Chondrocyte (in vitro differentiated cells): ENCODE measurements at regions not wholly inside any gene's neighbourhood (a gene's known extent, or its start where the extent isn't known, plus 50 kb on each side); places are given as distances from the start of the nearest gene placed in this dataset.
"Not testable (repeated sequence)": the region's sequence is repeated elsewhere in the genome, so short reads cannot be mapped to it uniquely, and the experiment has no call there.

Experiments
- DNase-seq: peaks from one replicate; pipeline ENCODE4 v3.0.0; 2021; ENCODE audit warnings: mixed read lengths, low spot score
- H3K27ac Mint-ChIP-seq: one replicate; pipeline ENCODE4 v1.8.0; 2021; ENCODE audit warnings: mild to moderate bottlenecking, moderate library complexity, mixed read lengths; ENCODE audit not compliant: unreplicated experiment
- H3K27me3 Mint-ChIP-seq: 2 replicates; pipeline ENCODE4 v1.8.0; 2021; ENCODE audit warnings: low read depth, mixed read lengths
- H3K36me3 Mint-ChIP-seq: 2 replicates; pipeline ENCODE4 v1.8.0; 2021; ENCODE audit warnings: low read depth, mixed read lengths
- H3K4me1 Mint-ChIP-seq: 2 replicates; pipeline ENCODE4 v1.8.0; 2021; ENCODE audit warnings: low read depth, mild to moderate bottlenecking, mixed read lengths
- H3K4me3 Mint-ChIP-seq: one replicate; pipeline ENCODE4 v1.8.0; 2021; ENCODE audit warnings: mild to moderate bottlenecking, moderate library complexity, mixed read lengths; ENCODE audit not compliant: unreplicated experiment
- H3K9me3 Mint-ChIP-seq: 2 replicates; pipeline ENCODE4 v1.8.0; 2021; ENCODE audit warnings: low read depth, mixed read lengths
- CTCF ChIP-seq: fragments of 200-600 bp; sonication (generic); IDR thresholded peaks from 2 replicates; pipeline ENCODE4 v1.5.0; 2021; ENCODE audit warnings: antibody characterized with exemption, mild to moderate bottlenecking, moderate library complexity

- Mint-ChIP-seq H3K27ac (peak overlapping the region; percentile 89), H3K36me3 (peaks cover 3% of the 10 kb centered on the region), H3K4me3 (no peak overlapping the region), H3K4me1 (peaks cover 53% of the 10 kb centered on the region), H3K9me3 (peaks cover 13% of the 10 kb centered on the region), H3K27me3 (no peaks in the 10 kb centered on the region)
- DNase-seq: no peak
- no peak for TF ChIP-seq CTCF
Observed at GRCh38 chr12:58419905-58420304, 478.5 kb downstream of the ATP23 start.

GRCh38 chr12:58420503-58420902 lies 479.1 kb downstream of the ATP23 start:
- no peak for DNase-seq
- H3K27me3 Mint-ChIP-seq: no peaks in the 10 kb centered on the region
- no peak overlapping the region for H3K4me3 Mint-ChIP-seq
- no peak for TF ChIP-seq CTCF
- peaks cover 13% of the 10 kb centered on the region for H3K9me3 Mint-ChIP-seq
- H3K36me3 Mint-ChIP-seq: peaks cover 3% of the 10 kb centered on the region
- peak overlapping the region; percentile 89 for H3K27ac Mint-ChIP-seq
- H3K4me1 Mint-ChIP-seq: peaks cover 58% of the 10 kb centered on the region

GRCh38 chr12:58421990-58422389 lies 480.6 kb downstream of the ATP23 start:
- no peak for TF ChIP-seq CTCF
- Mint-ChIP-seq H3K4me1 (peaks cover 55% of the 10 kb centered on the region), H3K36me3 (peaks cover 7% of the 10 kb centered on the region), H3K9me3 (peaks cover 16% of the 10 kb centered on the region), H3K27ac (no peak overlapping the region), H3K4me3 (no peak overlapping the region), H3K27me3 (no peaks in the 10 kb centered on the region)
- no peak for DNase-seq

GRCh38 chr12:58424735-58425392 lies 483.5 kb downstream of the ATP23 start:
- Mint-ChIP-seq H3K4me3 (peak overlapping the region; percentile 1), H3K27me3 (no peaks in the 10 kb centered on the region), H3K4me1 (peaks cover 43% of the 10 kb centered on the region), H3K9me3 (peaks cover 41% of the 10 kb centered on the region), H3K36me3 (peaks cover 24% of the 10 kb centered on the region), H3K27ac (peak overlapping the region; percentile 94)
- TF ChIP-seq CTCF: no peak
- no peak for DNase-seq

- H3K4me1 Mint-ChIP-seq: peaks cover 34% of the 10 kb centered on the region
- peaks cover 24% of the 10 kb centered on the region for H3K36me3 Mint-ChIP-seq
- no peaks in the 10 kb centered on the region for H3K27me3 Mint-ChIP-seq
- peaks cover 44% of the 10 kb centered on the region for H3K9me3 Mint-ChIP-seq
- DNase-seq: no peak
- peak overlapping the region; percentile 58 for H3K4me3 Mint-ChIP-seq
- peak overlapping the region; percentile 94 for H3K27ac Mint-ChIP-seq
- no peak for TF ChIP-seq CTCF
Observed at GRCh38 chr12:58425481-58426392, 484.4 kb downstream of the ATP23 start.

- Mint-ChIP-seq H3K36me3 (peaks cover 26% of the 10 kb centered on the region), H3K9me3 (peaks cover 43% of the 10 kb centered on the region), H3K27ac (peak overlapping the region; percentile 94), H3K4me1 (peaks cover 29% of the 10 kb centered on the region)
- not testable (repeated sequence) for H3K4me3 Mint-ChIP-seq, H3K27me3 Mint-ChIP-seq, DNase-seq
Observed at GRCh38 chr12:58426437-58426836, 485.1 kb downstream of the ATP23 start.
